ENCODE measurements at regions not wholly inside any gene's neighbourhood (a gene's known extent, or its start where the extent isn't known, plus 50 kb on each side); places are given as distances from the start of the nearest gene placed in this dataset.
A peak's percentile ranks its signal among the peaks of the same experiment; 100 is the strongest.
"Not testable (repeated sequence)": the region's sequence is repeated elsewhere in the genome, so short reads cannot be mapped to it uniquely, and the experiment has no call there.

- DNase-seq, result no peak
Observed at GRCh38 chr7:88610942-88611341, 148.6 kb upstream of the ZNF804B start.

GRCh38 chr7:88600695-88601094, 158.8 kb upstream of the ZNF804B start:
- no peak for DNase-seq

- DNase-seq, result no peak
Observed at GRCh38 chr7:88599528-88599927, 160.0 kb upstream of the ZNF804B start.

GRCh38 chr7:88597941-88598425, 161.5 kb upstream of the ZNF804B start:
- DNase-seq, result no peak

GRCh38 chr7:88590963-88591362, 168.5 kb upstream of the ZNF804B start:
- DNase-seq, result no peak

GRCh38 chr7:88589927-88590326, 169.6 kb upstream of the ZNF804B start:
- DNase-seq, result no peak

- no peak for DNase-seq
Observed at GRCh38 chr7:88586890-88587289, 172.6 kb upstream of the ZNF804B start.

GRCh38 chr7:88586219-88586618, 173.3 kb upstream of the ZNF804B start:
- DNase-seq, result no peak

GRCh38 chr7:88576720-88577119, 182.8 kb upstream of the ZNF804B start:
- no peak for DNase-seq

GRCh38 chr7:88566162-88566729, 193.3 kb upstream of the ZNF804B start:
- DNase-seq, result no peak

GRCh38 chr7:88565401-88565800, 194.1 kb upstream of the ZNF804B start:
- DNase-seq, result no peak

GRCh38 chr7:88556441-88556840, 203.1 kb upstream of the ZNF804B start:
- not testable (repeated sequence) for DNase-seq

GRCh38 chr7:88554847-88555246, 204.7 kb upstream of the ZNF804B start:
- DNase-seq, result not testable (repeated sequence)

- no peak for DNase-seq
Observed at GRCh38 chr7:88548399-88548798, 211.1 kb upstream of the ZNF804B start.

GRCh38 chr7:88546808-88547207, 212.7 kb upstream of the ZNF804B start:
- DNase-seq, result peak; percentile 2

- DNase-seq, result no peak
Observed at GRCh38 chr7:88545663-88546062, 213.8 kb upstream of the ZNF804B start.

GRCh38 chr7:88540012-88540411, 219.5 kb upstream of the ZNF804B start:
- DNase-seq, result no peak

- no peak for DNase-seq
Observed at GRCh38 chr7:88539518-88539917, 220.0 kb upstream of the ZNF804B start.

GRCh38 chr7:88523645-88524044, 217.0 kb upstream of the STEAP4 start:
- DNase-seq, result no peak

- no peak for DNase-seq
Observed at GRCh38 chr7:88522771-88523293, 216.1 kb upstream of the STEAP4 start.

- no peak for DNase-seq
Observed at GRCh38 chr7:88516429-88516828, 209.7 kb upstream of the STEAP4 start.

GRCh38 chr7:88515301-88515700, 208.6 kb upstream of the STEAP4 start:
- DNase-seq, result no peak

GRCh38 chr7:88509341-88509740, 202.6 kb upstream of the STEAP4 start:
- DNase-seq, result no peak

GRCh38 chr7:88500131-88500530, 193.4 kb upstream of the STEAP4 start:
- no peak for DNase-seq
